HEK293T (cell line): ENCODE measurements at regions not wholly inside any gene's neighbourhood (a gene's known extent, or its start where the extent isn't known, plus 50 kb on each side); places are given as distances from the start of the nearest gene placed in this dataset.

ENCODE experiments used
- BHLHE40 ChIP-seq: fragments of 450-650 bp; IDR thresholded peaks from 2 replicates; pipeline ENCODE4 v1.6.1; 2016; ENCODE audit warnings: mild to moderate bottlenecking, moderate library complexity, borderline replicate concordance
- CTBP1 ChIP-seq: fragments of 450-650 bp; IDR thresholded peaks from 2 replicates; pipeline ENCODE4 v1.6.1; 2016; ENCODE audit warnings: borderline replicate concordance
- FOXM1 ChIP-seq: fragments of 450-650 bp; IDR thresholded peaks from 2 replicates; pipeline ENCODE4 v1.6.1; 2017; ENCODE audit warnings: mild to moderate bottlenecking, borderline replicate concordance
- HDGF ChIP-seq: fragments of 450-650 bp; IDR thresholded peaks from 2 replicates; pipeline ENCODE4 v1.6.1; 2017; ENCODE audit warnings: antibody characterized with exemption, borderline replicate concordance
- SUZ12 ChIP-seq: fragments of 450-650 bp; IDR thresholded peaks from 2 replicates; pipeline ENCODE4 v1.6.1; 2016; ENCODE audit warnings: mild to moderate bottlenecking
- ZNF384 ChIP-seq: fragments of 450-650 bp; IDR thresholded peaks from 2 replicates; pipeline ENCODE4 v1.6.1; 2016

DNA sequence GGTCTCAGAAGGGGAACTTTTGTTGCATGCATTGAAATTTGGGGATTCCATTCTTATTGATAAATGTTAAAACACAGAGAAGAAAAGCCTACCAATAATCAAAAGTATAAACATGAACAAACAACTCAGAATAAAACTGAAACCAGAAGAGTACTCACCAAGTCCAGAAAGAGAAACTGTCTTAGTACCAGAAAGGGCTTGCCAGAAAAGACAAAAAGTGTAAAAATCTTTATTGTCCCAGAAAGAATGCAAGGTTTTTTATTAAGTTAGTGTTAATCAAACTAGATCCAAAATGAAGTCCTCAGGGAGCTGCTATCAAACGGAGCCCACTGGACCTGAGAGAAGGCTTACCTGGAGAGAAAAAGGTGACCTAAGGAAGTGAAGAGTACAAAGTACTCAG, 897.5 kb downstream of the PCDH7 start:
- TF ChIP-seq ZNF384 (no peak), HDGF (no peak), FOXM1 (no peak), CTBP1 (no peak), BHLHE40 (no peak), SUZ12 (no peak)
